DMS114 treated with DMSO at 0.1 percent for 48 hours (cell line): ENCODE measurements at regions not wholly inside any gene's neighbourhood (a gene's known extent, or its start where the extent isn't known, plus 50 kb on each side); places are given as distances from the start of the nearest gene placed in this dataset.

Experiments used
- DNase-seq: peaks from one replicate; lab custom pipeline; 2025; ENCODE audit not compliant: unreplicated experiment; lab: John Stamatoyannopoulos, UW

DNA sequence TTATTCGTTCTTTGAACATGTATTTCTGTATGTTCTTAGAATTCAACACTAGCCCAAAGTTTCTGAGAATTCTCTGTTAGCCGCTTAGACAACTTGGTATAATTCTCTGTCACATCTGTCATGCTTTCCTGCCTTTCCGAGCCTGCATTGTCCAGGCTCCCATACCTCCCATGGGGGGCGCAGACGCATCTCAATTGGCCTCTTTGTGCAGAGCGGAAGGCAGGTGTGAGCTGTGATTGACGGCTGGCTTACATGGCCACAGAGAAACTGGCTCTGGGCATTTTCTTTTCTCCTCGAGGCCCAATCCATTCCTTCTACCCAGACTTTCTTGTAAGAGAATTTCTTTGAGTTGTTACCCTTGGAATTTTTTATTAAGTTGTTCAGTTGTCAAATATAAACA is 132.7 kb upstream of the SESN3 start:
- DNase-seq: no peak

DNA sequence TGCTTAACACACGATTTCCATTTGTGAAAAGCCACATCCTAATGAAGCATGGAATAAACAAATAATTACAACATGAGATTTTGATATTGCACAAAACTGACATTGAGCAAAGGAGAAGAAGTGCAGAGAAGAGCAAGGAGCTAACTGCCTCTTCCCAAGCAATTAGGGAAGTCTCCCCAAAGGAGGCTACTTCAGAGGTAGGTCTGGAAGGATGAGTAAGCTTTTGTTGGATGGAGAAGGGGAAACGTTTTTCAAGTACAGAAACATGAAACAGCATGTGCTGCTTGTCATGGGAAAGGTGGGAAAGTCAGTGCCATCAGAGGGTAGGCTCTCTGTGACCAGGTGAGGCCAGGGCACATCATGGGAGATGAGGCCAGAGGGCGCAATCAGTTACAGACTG is 132.2 kb upstream of the SESN3 start:
- no peak for DNase-seq

GRCh38 chr11:95361180-95361579 is 130.2 kb upstream of the SESN3 start:
- no peak for DNase-seq

GRCh38 chr11:95360377-95361075 is 129.5 kb upstream of the SESN3 start:
- no peak for DNase-seq

- no peak for DNase-seq
These were observed 128.8 kb upstream of the SESN3 start for GRCh38 chr11:95359756-95360155.

- no peak for DNase-seq
These were observed 128.3 kb upstream of the SESN3 start for GRCh38 chr11:95359341-95359663.

DNA sequence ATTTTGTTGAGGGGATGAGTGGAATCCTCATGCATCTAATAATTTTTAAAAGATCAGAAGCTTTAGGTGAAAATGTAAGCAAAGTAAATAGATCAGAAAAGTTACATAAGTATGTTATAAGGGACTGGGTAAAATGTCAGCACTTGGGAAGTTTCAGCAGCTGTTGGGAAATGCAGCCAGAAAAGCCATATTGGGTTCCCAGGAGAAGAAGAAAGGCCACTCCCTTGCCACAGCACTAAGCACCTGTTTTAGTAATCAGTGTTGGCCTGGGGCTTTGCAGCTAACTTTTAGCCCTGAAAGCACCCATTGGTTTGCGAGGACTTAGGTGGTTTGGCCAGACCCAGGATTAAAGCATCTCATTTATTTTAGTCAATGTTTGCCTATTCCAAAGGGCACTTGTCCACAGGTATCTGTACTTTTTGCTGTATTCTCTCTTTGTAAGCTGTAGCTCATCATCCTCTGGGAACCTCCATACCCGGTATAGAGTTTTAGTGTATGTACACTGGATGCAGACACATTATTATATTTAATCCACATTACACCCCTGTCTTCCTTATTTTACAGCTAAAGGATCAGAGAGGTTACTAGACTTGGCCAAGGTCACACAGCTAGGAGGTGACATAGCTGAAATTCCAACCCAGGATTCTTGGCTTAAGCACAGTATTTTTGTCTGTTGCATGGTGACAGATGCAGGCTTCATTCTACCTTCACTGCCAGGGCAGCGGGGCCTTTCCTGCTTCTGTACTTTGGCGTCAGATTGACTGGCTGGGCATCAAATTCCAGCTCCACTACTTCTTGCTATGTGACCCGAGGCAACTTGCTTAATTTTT is 127.7 kb upstream of the SESN3 start:
- DNase-seq: no peak

GRCh38 chr11:95354304-95354703 is 123.3 kb upstream of the SESN3 start:
- no peak for DNase-seq

DNA sequence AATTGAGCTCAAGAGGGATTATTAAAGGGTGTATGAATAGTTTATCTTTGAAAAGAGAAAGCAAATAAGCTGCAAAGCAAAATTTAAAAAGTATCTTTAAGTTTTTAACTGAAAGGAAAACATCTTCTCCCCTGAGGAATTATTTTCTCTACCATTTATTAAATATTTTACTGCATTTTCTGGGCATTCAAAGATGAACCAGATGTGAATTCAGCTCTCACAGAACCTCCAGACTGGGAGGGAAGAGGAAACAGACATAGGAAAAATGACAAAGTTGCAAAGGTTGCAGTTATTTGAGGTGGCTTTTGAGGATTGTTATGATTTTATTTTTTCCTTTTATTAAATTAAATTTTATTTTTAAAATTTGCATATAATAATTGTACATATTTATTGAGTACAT is 122.7 kb upstream of the SESN3 start:
- DNase-seq: no peak

DNA sequence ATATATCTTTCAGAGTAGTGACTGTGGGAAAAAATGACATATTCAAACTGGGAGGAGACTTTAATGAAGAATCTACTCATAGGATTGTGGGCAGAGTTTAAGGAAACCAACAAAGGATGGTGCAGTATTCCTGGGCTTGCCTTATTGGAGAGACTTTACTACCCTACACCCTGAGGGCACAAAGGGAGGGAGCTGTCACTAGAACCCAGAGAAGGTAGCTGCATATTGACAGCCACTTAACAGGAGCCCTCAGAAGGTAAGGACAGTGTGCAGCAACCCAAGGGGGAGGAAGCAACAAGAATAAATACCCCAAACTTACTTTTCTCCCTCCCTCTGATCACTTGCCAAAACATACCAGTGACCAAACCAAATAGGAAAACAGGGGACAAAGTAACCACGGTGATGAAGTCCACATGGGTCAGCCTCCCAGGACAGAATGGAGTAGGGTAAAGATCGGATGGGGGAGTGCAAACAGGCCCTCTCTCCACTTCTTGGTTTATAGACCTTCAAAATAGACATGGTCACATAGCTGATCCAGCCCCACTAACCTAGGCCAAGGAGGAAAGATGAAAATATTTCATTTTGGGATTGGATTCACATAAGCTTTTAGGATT is 121.8 kb upstream of the SESN3 start:
- no peak for DNase-seq

- no peak for DNase-seq
These were observed 118.4 kb upstream of the SESN3 start for GRCh38 chr11:95349345-95349942.

DNA sequence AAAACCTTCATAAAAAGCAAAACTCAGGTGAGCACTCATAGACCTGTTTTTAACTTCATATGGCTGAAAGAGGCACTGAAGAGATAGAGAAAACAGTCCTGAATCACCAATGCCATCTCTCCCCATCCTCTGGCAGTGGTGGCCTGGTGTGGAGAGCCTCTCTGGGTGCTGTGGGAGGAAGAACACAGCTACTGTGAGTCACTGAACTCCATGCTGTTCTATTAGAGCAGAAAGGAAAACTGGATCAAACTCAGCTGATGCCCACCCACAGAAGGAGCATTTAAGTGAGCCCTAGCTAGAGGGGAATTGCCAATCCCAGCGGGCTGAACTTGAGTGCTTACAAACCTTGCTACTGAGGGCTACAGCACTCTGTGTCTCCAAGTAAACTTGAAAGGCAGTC is 115.3 kb upstream of the SESN3 start:
- DNase-seq: no peak

DNA sequence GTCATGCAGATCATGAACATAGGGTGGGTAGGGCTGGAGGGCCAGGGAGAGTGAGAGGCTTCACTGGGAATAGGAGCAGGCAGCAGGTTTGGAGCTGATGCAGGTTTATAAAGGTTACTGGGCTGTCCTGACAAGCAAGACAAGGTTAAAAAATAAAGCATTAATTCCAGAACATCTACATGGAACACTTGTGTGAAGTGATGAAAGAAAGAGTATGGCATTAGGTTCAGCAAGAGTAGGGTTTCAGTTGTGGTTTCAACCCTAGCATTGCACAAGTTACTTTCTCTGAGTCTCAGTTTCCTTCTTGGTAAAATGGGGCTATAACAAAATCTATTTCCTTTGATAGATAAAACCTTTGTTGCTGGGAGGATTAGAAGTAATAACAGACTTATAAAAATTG is 114.6 kb upstream of the SESN3 start:
- DNase-seq: no peak

- DNase-seq: no peak
These were observed 114.1 kb upstream of the SESN3 start for GRCh38 chr11:95344932-95345642.

GRCh38 chr11:95341221-95341620 is 110.2 kb upstream of the SESN3 start:
- no peak for DNase-seq

- DNase-seq: no peak
These were observed 108.3 kb upstream of the SESN3 start for GRCh38 chr11:95339086-95339901.

GRCh38 chr11:95338430-95338991 is 107.5 kb upstream of the SESN3 start:
- DNase-seq: no peak

GRCh38 chr11:95337972-95338429 is 107.0 kb upstream of the SESN3 start:
- no peak for DNase-seq

- DNase-seq: no peak
These were observed 106.4 kb upstream of the SESN3 start for GRCh38 chr11:95337175-95337957.
